GM18951 (cell line): ENCODE measurements at regions not wholly inside any gene's neighbourhood (a gene's known extent, or its start where the extent isn't known, plus 50 kb on each side); places are given as distances from the start of the nearest gene placed in this dataset.

Source experiments
- POLR2A ChIP-seq: IDR thresholded peaks from 4 replicates; pipeline ENCODE4 v1.6.1; 2011; ENCODE audit warnings: mild to moderate bottlenecking; ENCODE audit not compliant: insufficient read length, insufficient read depth; ENCODE audit errors: extremely low read depth
- in situ Hi-C: fragments of 300-500 bp; cut with MboI; formaldehyde crosslinking; loops from one replicate; pipeline ENCODE4 v1.12.0; 2022; ENCODE audit warnings: low sequenced_read_pairs, mixed read lengths, inconsistent platforms; ENCODE audit not compliant: unreplicated experiment

DNA sequence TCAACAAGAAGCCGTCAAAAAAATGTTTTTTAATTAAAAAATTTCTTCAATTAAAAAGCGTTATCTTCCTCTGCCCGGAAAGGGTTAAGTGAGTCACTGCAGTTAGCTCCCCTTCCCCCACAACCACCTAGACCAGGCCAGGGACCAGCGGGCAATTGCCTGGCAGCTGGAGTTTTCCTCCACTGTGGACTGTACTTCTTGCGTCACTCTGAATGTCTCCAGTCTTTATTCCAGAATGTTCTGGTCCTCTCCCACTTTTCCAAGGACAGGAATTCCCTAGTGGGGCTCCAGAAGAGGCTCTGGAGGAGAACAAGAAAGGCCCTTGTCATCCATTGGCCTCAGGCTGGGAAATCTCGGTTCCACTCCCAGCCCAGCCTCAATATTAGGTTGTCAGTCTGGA lies 114.0 kb downstream of the C9orf50 start:
- TF ChIP-seq POLR2A = no peak
- in situ Hi-C loops = no loop called here

DNA sequence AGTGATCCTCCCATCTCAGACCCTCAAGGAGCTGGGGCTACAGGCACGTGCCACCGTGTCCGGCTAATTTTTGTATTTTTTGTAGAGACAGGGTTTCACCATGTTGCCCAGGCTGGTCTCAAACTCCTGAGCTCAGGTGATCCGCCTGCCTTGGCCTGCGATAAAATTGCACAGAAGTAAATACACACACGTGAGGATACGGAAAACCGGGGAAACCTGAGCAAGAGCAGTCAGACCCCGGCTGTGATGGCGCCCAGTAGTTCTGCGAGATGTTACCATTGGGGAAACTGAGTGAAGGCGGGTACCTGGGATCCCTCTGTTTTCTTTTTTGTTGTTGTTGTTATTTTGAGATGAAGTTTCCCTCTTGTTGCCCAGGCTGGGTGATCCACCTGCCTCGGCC lies 114.9 kb downstream of the C9orf50 start:
- in situ Hi-C loops = no loop called here
- no peak for TF ChIP-seq POLR2A

DNA sequence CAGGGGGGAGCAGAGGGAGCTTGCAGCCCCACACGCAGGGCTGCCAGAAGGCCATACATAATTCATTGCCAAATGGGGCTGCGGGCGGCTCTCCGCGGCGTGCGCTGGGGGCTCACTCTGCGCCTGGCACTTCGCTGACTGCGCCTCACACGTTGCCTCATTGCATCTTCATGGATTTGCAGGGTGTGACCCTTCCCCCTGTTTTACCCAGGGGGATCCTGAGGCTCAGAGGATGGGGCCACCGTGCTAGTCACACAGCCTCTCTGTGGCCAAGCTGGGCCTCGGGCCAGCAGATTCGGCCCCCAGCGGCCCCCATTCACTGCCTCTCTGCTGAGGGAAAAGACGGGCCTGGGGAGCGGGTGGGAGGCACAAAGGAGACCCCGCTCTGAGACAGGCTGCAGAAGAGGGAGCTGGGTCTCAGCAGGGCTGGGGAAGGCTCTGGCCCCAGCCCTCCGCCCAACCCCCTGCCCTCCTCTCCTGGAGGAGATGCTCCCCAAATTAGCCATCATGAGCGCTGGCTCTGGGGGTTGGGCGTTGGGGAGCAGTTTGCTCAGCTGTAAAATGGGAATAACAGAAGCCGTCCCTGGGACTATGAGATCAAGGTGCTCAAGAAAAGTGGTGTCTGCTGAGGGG lies 115.5 kb downstream of the C9orf50 start:
- in situ Hi-C loops = no loop called here
- TF ChIP-seq POLR2A = no peak

DNA sequence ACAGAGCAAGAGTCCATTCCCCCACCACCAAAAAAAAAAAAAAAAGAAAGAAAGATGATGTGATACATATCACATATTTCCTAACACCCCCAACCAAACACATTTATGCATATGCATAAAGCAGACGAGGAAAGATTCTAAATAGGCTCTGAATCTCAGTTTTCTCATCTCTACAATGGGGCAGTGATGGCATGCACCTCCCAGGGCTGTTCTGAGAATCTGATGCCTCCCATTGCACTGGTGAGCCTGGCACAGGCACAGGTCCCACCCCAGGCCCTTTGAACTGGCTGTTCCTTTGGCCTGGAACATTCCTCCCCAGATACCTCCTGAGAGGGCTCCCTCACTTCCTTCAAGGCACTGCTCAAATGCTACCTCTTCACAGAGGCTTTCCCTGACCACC lies 116.5 kb downstream of the C9orf50 start:
- TF ChIP-seq POLR2A = no peak
- in situ Hi-C loops = no loop called here

DNA sequence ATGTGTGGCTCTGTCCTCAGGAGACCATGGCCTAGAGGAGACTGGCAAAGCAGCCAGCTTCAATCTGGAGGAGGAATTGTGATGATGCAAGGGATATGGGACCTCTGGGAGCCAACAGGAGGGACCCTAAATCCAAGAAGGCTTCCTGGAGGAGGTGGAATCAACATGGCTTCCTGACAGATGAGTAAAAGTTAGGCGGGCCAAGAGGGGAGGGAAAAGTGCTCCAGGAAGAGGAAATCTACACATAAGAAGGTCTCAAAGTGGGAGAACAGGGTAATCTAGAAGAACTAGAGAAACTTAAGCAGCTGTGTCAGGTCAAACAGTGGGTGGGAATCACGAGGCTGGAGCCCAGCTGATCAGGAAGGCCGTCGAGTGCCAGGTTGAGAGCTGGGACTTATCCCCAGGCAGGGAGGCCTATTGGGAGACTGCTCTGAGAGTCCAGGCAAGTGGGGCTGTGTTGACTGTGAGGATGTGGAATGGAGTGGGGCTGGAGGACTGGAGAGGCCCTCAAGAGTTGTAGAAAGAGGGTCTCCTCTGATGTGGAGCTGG lies 119.1 kb downstream of the C9orf50 start:
- TF ChIP-seq POLR2A = no peak
- in situ Hi-C loops = no loop called here

DNA sequence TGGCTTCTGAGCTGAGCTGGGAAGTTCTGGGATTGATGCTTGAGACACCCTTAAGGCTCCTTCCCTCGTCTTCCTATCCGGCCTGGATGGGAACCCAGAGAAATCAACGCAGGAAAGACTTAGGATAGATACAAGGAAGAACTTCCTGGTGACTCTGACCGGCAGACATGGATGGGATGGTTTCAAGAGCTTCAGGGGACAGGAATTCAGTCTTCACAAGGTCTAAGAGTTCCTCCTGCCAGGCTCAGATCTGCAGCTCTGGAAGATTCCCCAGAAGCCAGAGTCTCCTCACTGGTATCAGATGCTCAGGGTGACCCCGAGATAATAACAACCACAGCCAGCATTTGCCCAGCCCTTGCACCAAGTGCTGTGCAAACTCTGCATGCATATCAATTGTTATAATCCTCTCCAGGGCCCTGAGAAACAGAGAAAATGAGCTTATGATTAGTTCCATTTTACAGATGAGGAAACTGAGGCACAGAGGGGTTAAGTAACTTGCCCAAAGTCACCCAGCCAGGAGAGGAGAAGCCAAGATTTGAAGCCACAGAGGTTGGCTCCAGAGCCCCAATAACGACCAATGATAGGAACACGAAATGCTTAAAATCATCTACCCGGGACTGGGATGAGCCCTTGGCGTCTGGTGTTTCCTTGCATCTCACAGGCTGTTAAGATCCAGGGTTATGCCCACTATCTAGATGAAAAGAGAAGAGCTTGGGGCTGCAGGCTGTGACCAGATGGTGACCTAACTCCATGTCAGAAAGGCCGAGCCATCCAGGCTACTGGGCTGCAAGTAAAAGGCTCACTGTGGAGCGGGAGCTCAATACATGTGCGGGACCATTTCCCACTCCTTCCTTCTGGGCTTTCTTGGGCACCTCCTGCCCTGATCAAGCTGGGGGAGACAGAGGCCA lies 119.8 kb downstream of the C9orf50 start:
- no peak for TF ChIP-seq POLR2A
- in situ Hi-C loops = no loop called here

DNA sequence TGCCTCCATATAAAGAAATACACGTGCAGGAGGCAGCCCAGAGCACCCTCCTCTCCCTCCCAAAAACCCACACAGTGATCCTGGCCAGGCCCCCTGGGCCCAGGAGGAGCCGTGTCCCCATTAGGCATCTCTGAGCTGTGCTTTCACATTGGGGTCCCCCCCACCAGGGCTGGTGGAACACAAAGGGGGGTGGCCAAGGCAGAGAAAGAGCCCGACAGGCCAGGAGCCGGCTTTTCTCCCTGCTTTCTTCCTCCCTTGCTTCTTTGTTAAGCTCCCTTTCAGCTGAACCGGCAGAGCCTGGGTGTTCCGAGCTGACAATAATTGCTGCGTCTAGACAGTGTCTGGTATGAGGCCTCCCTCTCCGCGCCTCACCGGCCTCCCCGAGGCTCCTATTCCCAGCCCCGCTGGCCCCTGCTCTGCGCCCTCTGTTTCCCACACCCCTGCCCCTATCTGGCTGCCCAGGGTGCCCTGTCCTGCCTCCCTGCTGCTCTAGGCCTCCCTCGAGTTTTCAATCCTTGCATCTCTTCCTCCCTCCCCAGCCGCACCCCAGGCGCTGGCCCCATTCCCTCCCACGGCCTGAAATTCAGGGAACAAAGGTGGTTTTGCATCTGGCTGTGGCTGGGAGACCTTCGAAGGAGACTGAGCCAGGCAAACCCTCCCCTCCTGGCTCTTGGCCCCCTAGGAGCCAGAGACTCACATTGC lies 120.6 kb downstream of the C9orf50 start:
- in situ Hi-C loops = no loop called here
- no peak for TF ChIP-seq POLR2A

DNA sequence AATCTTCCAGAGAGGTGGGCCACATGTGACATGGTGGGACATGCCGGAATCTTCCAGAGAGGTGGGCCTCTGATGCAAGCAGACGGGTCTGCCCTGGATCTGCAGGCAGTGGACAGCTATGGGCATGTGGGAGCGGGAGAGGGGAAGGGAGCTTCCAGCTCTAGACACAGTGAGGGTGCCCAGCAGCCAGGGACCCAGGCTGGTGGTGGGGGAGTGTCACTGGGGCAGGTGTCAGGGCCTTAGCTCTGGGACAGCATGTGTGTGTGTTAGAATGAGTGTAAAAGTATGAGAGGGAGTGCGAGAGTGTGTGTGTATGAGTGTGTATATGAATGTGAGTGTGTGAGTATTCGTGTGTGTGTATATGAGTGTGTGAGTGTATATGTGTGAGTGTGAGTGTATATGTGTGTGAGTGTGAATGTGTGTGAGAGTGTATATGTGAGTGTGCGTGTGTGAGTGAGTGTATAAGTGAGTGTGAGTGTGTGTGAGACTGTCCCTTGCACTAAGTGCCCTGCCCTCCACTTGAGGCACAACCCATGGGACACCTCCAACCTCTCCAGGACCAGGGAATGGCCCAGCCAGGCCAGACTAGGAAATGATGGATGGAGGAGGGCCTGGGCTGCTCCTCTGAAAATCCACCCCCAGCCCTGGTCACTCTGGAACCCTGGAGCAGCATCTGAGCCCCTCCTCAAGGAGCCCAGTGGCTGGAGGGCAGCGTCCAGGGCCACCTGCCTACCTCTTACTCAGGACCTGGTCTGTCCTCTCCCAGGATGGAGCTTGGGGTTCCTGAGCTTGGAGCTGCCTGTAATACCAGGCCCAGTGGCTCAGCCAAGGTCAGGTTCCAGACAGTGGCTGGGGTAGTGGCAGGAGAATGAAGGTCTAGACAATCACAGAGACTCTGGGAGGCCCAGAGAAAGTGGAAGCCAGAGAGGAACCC lies 122.2 kb downstream of the C9orf50 start:
- in situ Hi-C loops = no loop called here
- no peak for TF ChIP-seq POLR2A

DNA sequence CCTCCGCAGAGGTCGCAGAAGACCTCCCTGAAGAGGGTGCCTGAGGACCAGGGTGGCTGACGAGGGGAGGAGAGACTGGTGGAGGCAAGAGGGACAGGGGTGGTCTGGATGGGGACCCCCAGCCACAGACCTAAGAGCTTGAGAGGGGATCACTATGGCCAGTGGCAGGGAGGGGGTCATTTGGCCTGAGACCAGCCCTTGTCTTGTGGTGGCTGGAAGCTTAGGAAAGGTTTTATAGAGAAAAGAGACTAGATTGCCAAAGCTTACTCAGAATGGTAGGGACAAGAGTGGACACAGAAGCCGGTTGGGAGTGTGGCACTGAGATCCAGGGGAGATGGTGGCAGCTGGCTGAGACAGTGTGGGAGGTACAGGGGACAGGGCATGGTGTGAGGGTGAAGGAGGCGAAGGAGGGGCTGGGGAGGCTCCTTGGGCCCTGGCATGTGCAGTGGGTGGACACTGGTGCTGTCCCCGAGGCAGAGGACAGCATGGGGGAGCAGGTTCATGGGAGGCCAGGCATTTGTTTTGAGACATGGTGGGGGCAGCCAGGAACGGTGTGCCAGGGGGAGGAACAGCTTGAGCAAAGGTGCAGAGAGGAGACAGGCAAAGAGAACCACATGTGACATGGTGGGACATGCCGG lies 123.0 kb downstream of the C9orf50 start:
- in situ Hi-C loops = no loop called here
- TF ChIP-seq POLR2A = no peak

DNA sequence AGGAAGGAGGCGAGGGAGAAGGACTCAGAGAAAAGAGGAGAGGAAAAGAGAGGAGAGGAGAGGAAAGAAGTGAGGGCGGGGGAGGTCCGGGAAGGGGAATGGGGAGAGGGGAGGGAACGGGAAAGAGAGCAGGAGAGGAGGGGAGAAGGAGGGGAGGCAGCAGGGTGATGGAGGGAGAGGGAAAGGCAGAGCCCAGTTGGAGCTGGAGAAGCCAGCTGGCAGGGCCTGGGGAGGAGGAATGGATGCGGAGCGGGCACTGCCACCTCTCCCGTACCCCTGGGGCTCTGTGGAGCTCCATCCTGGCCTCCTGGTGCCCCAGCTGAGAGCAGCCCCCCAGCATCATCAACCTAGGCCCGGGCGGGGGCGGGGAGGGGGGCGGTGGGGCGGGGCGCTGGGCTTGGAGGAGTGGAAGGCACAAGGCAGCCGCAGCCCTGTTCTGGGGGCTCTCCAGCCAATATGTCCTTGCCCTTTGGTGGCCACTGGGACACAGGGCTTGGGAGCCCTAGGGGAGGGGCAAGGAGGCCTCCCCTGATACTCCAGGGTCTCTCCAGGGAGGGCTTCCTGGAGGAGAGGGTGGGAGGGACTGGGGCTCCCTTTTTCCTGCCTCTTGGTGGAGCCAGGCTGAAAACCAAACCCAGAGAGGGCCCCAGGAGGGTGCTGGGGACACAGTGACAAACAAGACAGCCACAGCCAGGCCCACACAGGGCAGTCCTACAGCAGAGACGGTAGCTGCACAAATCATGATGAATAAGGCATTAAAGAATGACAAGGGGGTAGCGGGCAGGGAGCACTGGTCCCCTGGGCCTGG lies 123.7 kb downstream of the C9orf50 start:
- in situ Hi-C loops = no loop called here
- no peak for TF ChIP-seq POLR2A

DNA sequence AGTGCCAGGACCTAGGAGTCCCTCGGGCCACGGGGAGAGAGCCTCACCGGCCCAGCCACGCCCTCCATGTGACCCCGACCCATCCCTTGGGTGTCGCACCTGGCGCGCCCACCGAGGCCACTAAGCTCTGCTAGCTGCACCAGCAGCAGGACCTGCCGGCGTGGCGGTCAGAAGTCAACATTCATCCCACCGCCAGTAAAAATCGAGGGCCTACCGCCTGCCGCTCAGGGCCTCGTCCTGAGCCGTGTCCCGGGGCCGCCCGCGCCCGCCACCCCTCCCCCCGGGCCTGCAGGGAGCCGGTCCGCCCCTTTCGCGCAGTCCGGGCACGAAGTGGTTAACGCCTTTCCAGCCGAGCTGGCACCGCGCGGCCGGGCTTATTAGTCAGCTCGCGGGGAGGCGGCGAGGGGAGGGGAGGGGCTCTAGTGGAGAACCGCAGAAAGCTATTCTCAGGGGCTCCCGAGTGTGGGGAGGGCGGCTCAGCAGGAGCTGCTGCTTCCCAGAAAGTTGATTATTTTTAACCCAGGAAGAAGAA lies 124.4 kb downstream of the C9orf50 start:
- TF ChIP-seq POLR2A = no peak
- in situ Hi-C loops = no loop called here
